Fibroblast of lung (primary cell): ENCODE measurements at regions not wholly inside any gene's neighbourhood (a gene's known extent, or its start where the extent isn't known, plus 50 kb on each side); places are given as distances from the start of the nearest gene placed in this dataset.

Experiments used
- EZH2 ChIP-seq: IDR thresholded peaks from 2 replicates; pipeline ENCODE4 v1.5.1; 2012; ENCODE audit warnings: low read length, control low read depth, mild to moderate bottlenecking; ENCODE audit errors: missing control alignments
- TF ChIP-seq, protein P1 (sequence below), 2 donors: IDR thresholded peaks in 1 of 2; conservative IDR thresholded peaks in 1 of 2; 1 replicate in 1 of 2; 2 replicates in 1 of 2; pipeline ENCODE4 v1.5.1; 2011 to 2012; ENCODE audit warnings: low read length in 2 of 2, control low read depth in 1 of 2, inconsistent platforms in 1 of 2, low read depth in 1 of 2, mild to moderate bottlenecking in 1 of 2

DNA sequence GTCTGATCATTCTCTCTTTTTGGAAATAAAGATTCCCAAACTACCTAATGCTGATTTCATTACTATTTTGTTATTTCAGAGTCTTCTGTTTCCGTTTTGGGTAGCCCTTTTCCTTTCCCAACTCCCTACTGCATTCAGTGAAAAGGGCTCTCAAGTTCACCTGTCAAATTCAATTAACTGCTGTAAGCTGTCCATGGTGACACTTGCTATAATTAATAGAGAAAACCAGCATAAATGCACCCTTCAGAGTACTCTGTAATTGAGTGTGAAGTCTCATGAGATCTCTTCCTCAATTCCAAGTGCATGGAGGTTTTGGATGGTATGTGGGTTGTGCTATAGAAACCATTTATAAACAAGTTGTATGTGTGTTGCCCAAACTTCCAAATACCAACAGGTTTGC lies 187.2 kb downstream of the RPL10L start:
- TF ChIP-seq, protein P1, sequence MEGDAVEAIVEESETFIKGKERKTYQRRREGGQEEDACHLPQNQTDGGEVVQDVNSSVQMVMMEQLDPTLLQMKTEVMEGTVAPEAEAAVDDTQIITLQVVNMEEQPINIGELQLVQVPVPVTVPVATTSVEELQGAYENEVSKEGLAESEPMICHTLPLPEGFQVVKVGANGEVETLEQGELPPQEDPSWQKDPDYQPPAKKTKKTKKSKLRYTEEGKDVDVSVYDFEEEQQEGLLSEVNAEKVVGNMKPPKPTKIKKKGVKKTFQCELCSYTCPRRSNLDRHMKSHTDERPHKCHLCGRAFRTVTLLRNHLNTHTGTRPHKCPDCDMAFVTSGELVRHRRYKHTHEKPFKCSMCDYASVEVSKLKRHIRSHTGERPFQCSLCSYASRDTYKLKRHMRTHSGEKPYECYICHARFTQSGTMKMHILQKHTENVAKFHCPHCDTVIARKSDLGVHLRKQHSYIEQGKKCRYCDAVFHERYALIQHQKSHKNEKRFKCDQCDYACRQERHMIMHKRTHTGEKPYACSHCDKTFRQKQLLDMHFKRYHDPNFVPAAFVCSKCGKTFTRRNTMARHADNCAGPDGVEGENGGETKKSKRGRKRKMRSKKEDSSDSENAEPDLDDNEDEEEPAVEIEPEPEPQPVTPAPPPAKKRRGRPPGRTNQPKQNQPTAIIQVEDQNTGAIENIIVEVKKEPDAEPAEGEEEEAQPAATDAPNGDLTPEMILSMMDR (conservative IDR thresholded peaks at IDR 0.05 in 1 of 2, IDR thresholded peaks at IDR 0.05 in 1 of 2; ENCODE audit: low read depth in 1 of 2, low read length in 2 of 2) = no peak
- no peak for TF ChIP-seq EZH2
